HCT116 (cell line): ENCODE measurements at regions not wholly inside any gene's neighbourhood (a gene's known extent, or its start where the extent isn't known, plus 50 kb on each side); places are given as distances from the start of the nearest gene placed in this dataset.

Experiments
- ATAC-seq: fragments of 200-7000 bp; cut with Tn5 transposase; 2 replicates; pipeline ENCODE4 v1.9.1; 2020; ENCODE audit warnings: mild to moderate bottlenecking, moderate library complexity
- BruUV-seq: library from RNA; stranded (reverse); fragments of 400-500 nt; replicated peaks from 2 replicates; lab custom pipeline; 2021; lab: Mats Ljungman, UMichigan
- CTCF ChIA-PET: fragments of 300-600 bp; sonication (Branson Sonifier 250); formaldehyde crosslinking; loops from one replicate; lab custom pipeline; 2021; ENCODE audit warnings: antibody characterized with exemption; lab: Charles Lee
- POLR2A ChIA-PET: fragments of 300-600, 350-600 bp; sonication (Branson Sonifier 250); formaldehyde crosslinking; loops from one replicate; lab custom pipeline; 2021; ENCODE audit warnings: antibody characterized with exemption; lab: Charles Lee
- RAD21 ChIA-PET, 2 experiments: fragments of 300-600 bp; sonication (Branson Sonifier 250); formaldehyde crosslinking; loops; one replicate each; lab custom pipeline; 2023; ENCODE audit warnings: low total read pairs in 2 of 2; ENCODE audit not compliant: uncharacterized antibody in 2 of 2, unreplicated experiment in 2 of 2, low non-redundant PET in 1 of 2; lab: Charles Lee
- DNase-seq: peaks from one replicate; pipeline ENCODE4 v3.0.0-alpha.2; 2010; ENCODE audit warnings: low read depth, low spot score
- H2AFZ ChIP-seq: fragments of 200-600 bp; shearing (Covaris generic), sonication (generic); 2 replicates; pipeline ENCODE4 v1.6.1; 2017; ENCODE audit warnings: low read depth, mixed run types, mixed read lengths, antibody characterized with exemption, low read length; ENCODE audit not compliant: poor library complexity, severe bottlenecking
- H3K27ac ChIP-seq: 2 replicates; pipeline ENCODE4 v1.5.1; 2012; ENCODE audit warnings: low read depth, low read length
- H3K27me3 ChIP-seq: fragments of 200-600 bp; sonication (generic); 2 replicates; pipeline ENCODE4 v1.6.1; 2016; ENCODE audit warnings: mixed run types, low read length, mixed read lengths; ENCODE audit not compliant: insufficient read depth
- H3K36me3 ChIP-seq, 2 experiments: fragments of 200-500 bp in 1 of 2; fragments of 200-600 bp in 1 of 2; sonication (Bioruptor generic) in 1 of 2; sonication (generic) in 1 of 2; 2 replicates each; pipeline versions ENCODE4 v1.5.1 to v1.6.1; 2014 to 2016; ENCODE audit warnings: low read length in 2 of 2, inconsistent platforms in 1 of 2, mixed read lengths in 1 of 2, mixed run types in 1 of 2; ENCODE audit not compliant: insufficient read depth in 2 of 2, control insufficient read depth in 1 of 2
- H3K4me1 ChIP-seq, 2 experiments: fragments of 200-600 bp in 1 of 2; sonication (generic) in 1 of 2; 2 replicates each; pipeline versions ENCODE4 v1.5.1 to v1.6.1; 2012 to 2017; ENCODE audit warnings: low read length in 2 of 2, inconsistent platforms in 1 of 2, mild to moderate bottlenecking in 1 of 2, mixed read lengths in 1 of 2, mixed run types in 1 of 2, moderate library complexity in 1 of 2; ENCODE audit not compliant: insufficient read depth in 2 of 2, control insufficient read depth in 1 of 2
- H3K4me2 ChIP-seq: fragments of 200-600 bp; sonication (generic); 2 replicates; pipeline ENCODE4 v1.6.1; 2017; ENCODE audit warnings: mixed run types, low read length, mixed read lengths
- H3K4me3 ChIP-seq, 2 experiments: fragments of 200-600 bp in 1 of 2; sonication (generic) in 1 of 2; replicated peaks in 1 of 2; 2 replicates each; pipeline ENCODE4 v1.5.1; 2011 to 2016; ENCODE audit warnings: low read length in 2 of 2, control low read depth in 1 of 2, low read depth in 1 of 2, mild to moderate bottlenecking in 1 of 2, mixed read lengths in 1 of 2, mixed run types in 1 of 2
- H3K79me2 ChIP-seq: fragments of 200-600 bp; sonication (generic); 2 replicates; pipeline ENCODE4 v1.6.1; 2017; ENCODE audit warnings: mild to moderate bottlenecking, mixed run types, low read length, moderate library complexity, mixed read lengths; ENCODE audit not compliant: insufficient read depth
- H3K9ac ChIP-seq: fragments of 200-600 bp; sonication (generic); 2 replicates; pipeline ENCODE4 v1.6.1; 2016; ENCODE audit warnings: low read length, mixed read lengths
- H3K9me2 ChIP-seq: fragments of 200-600 bp; sonication (generic), shearing (Covaris generic); 2 replicates; pipeline ENCODE4 v1.6.1; 2017; ENCODE audit warnings: mixed run types, mild to moderate bottlenecking, moderate library complexity; ENCODE audit not compliant: insufficient read depth
- H3K9me3 ChIP-seq, 2 experiments: fragments of 200-500 bp in 1 of 2; fragments of 200-600 bp in 1 of 2; sonication (Bioruptor generic) in 1 of 2; sonication (generic) in 1 of 2; 2 replicates each; pipeline ENCODE4 v1.6.1; 2014 to 2017; ENCODE audit warnings: low read length in 2 of 2, mixed read lengths in 2 of 2, inconsistent platforms in 1 of 2, low read depth in 1 of 2, mild to moderate bottlenecking in 1 of 2, mixed run types in 1 of 2, moderate library complexity in 1 of 2; ENCODE audit not compliant: control insufficient read depth in 1 of 2, insufficient read depth in 1 of 2
- H4K20me1 ChIP-seq: fragments of 200-600 bp; sonication (generic), shearing (Covaris generic); 2 replicates; pipeline ENCODE4 v1.6.1; 2017; ENCODE audit warnings: mixed run types, mild to moderate bottlenecking, moderate library complexity; ENCODE audit not compliant: insufficient read depth
- CBX3 ChIP-seq: IDR thresholded peaks from 2 replicates; pipeline ENCODE4 v1.6.1; 2012; ENCODE audit warnings: low read depth
- CEBPB ChIP-seq: IDR thresholded peaks from 2 replicates; pipeline ENCODE4 v1.6.1; 2012; ENCODE audit warnings: low read depth
- CTCF ChIP-seq, 3 experiments: fragments of 200-600 bp in 1 of 3; sonication (generic) in 1 of 3; IDR thresholded peaks in 2 of 3; conservative IDR thresholded peaks in 1 of 3; 2 replicates each; pipeline ENCODE4 v1.5.1; 2012 to 2017; ENCODE audit warnings: low read depth in 2 of 3, low read length in 2 of 3, antibody characterized with exemption in 1 of 3, borderline replicate concordance in 1 of 3, control low read depth in 1 of 3, mild to moderate bottlenecking in 1 of 3, mixed read lengths in 1 of 3, mixed run types in 1 of 3, moderate library complexity in 1 of 3; ENCODE audit not compliant: insufficient read depth in 1 of 3
- EGR1 ChIP-seq: IDR thresholded peaks from 2 replicates; pipeline ENCODE4 v1.6.1; 2012; ENCODE audit warnings: low read depth
- ELF1 ChIP-seq: IDR thresholded peaks from 2 replicates; pipeline ENCODE4 v1.6.1; 2012; ENCODE audit warnings: low read depth, borderline replicate concordance
- EZH2 ChIP-seq: fragments of 200-600 bp; sonication (generic); IDR thresholded peaks from 2 replicates; pipeline ENCODE4 v1.6.1; 2017; ENCODE audit warnings: antibody characterized with exemption, mixed run types
- EZH2phosphoT487 ChIP-seq: fragments of 200-600 bp; IDR thresholded peaks from 2 replicates; pipeline ENCODE4 v1.6.1; 2018; ENCODE audit warnings: antibody characterized with exemption, borderline replicate concordance
- FOSL1 ChIP-seq: IDR thresholded peaks from 2 replicates; pipeline ENCODE4 v1.6.1; 2012; ENCODE audit warnings: low read depth
- JUND ChIP-seq: IDR thresholded peaks from 2 replicates; pipeline ENCODE4 v1.6.1; 2012
- MAX ChIP-seq: IDR thresholded peaks from 2 replicates; pipeline ENCODE4 v1.6.1; 2012
- POLR2AphosphoS5 ChIP-seq: IDR thresholded peaks from 2 replicates; pipeline ENCODE4 v1.6.1; 2011; ENCODE audit warnings: mild to moderate bottlenecking, low read depth, low read length, moderate library complexity
- RAD21 ChIP-seq: IDR thresholded peaks from 2 replicates; pipeline ENCODE4 v1.6.1; 2012; ENCODE audit warnings: low read depth, mild to moderate bottlenecking
- REST ChIP-seq: IDR thresholded peaks from 2 replicates; pipeline ENCODE4 v1.6.1; 2012; ENCODE audit warnings: low read depth
- SIN3A ChIP-seq: IDR thresholded peaks from 2 replicates; pipeline ENCODE4 v1.6.1; 2012; ENCODE audit warnings: low read depth
- SRF ChIP-seq: IDR thresholded peaks from 2 replicates; pipeline ENCODE4 v1.6.1; 2012; ENCODE audit warnings: low read depth
- TCF7L2 ChIP-seq: IDR thresholded peaks from 2 replicates; pipeline ENCODE4 v1.7.0; 2011; ENCODE audit warnings: borderline replicate concordance, inconsistent platforms; ENCODE audit not compliant: insufficient read depth, insufficient read length; ENCODE audit errors: extremely low read depth
- YY1 ChIP-seq: IDR thresholded peaks from 2 replicates; pipeline ENCODE4 v1.6.1; 2011; ENCODE audit warnings: low read length, low read depth, moderate library complexity, mild to moderate bottlenecking; ENCODE audit not compliant: insufficient replicate concordance; ENCODE audit errors: extremely low read depth
- ZFX ChIP-seq: fragments of 450-650 bp; IDR thresholded peaks from 2 replicates; pipeline ENCODE4 v1.6.1; 2017
- ZNF274 ChIP-seq: fragments of 200-500 bp; sonication (Bioruptor generic); IDR thresholded peaks from 2 replicates; pipeline ENCODE4 v1.6.1; 2014; ENCODE audit warnings: mild to moderate bottlenecking, low read depth, low read length, inconsistent platforms
- intact Hi-C: fragments of 100-400 bp; cut with micrococcal nuclease; formaldehyde crosslinking; loops from 2 replicates; pipeline ENCODE4 v1.10.0; 2022

- H3K36me3 ChIP-seq = no peaks in the 10 kb centered on the region
- no peaks in the 10 kb centered on the region for H4K20me1 ChIP-seq
- no peak overlapping the region for H3K27ac ChIP-seq
- ChIA-PET RAD21 (no interaction called here), CTCF (no interaction called here), POLR2A (no interaction called here)
- DNase-seq = no peak
- no peaks in the 10 kb centered on the region for H3K9me2 ChIP-seq
- no peak overlapping the region for H3K4me2 ChIP-seq
- H3K9me3 ChIP-seq = no peaks in the 10 kb centered on the region
- H2AFZ ChIP-seq = no peak overlapping the region
- no peak overlapping the region for H3K9ac ChIP-seq
- H3K4me1 ChIP-seq = no peaks in the 10 kb centered on the region
- no TSS peak for BruUV-seq
- no peaks in the 10 kb centered on the region for H3K27me3 ChIP-seq
- ATAC-seq = no peak
- intact Hi-C loops = no loop called here
- TF ChIP-seq CBX3 = no peak
- no peak for TF ChIP-seq EGR1
- TF ChIP-seq REST = no peak
- TF ChIP-seq CTCF (IDR thresholded peaks at IDR 0.05 in 2 of 3, conservative IDR thresholded peaks at IDR 0.05 in 1 of 3; ENCODE audit: borderline replicate concordance in 1 of 3, insufficient read depth in 1 of 3, low read depth in 2 of 3, low read length in 2 of 3) = no peak
- no peak for TF ChIP-seq SRF
- TF ChIP-seq JUND = no peak
- no peak for TF ChIP-seq ZNF274
- no peak for TF ChIP-seq TCF7L2
- TF ChIP-seq CEBPB = no peak
- no peak for TF ChIP-seq YY1
- TF ChIP-seq ELF1 = no peak
- no peak for TF ChIP-seq MAX
- no peak for TF ChIP-seq RAD21
- no peak for TF ChIP-seq SIN3A
- no peak for TF ChIP-seq EZH2phosphoT487
- TF ChIP-seq POLR2AphosphoS5 = no peak
- TF ChIP-seq FOSL1 = no peak
- no peak for TF ChIP-seq ZFX
- TF ChIP-seq EZH2 = no peak
- H3K4me3 ChIP-seq = no peak overlapping the region
- no peaks in the 10 kb centered on the region for H3K79me2 ChIP-seq
These were observed 279.6 kb downstream of the CYRIA start for GRCh38 chr2:16386031-16386430.
